NCI-H146 (cell line): ENCODE measurements at regions not wholly inside any gene's neighbourhood (a gene's known extent, or its start where the extent isn't known, plus 50 kb on each side); places are given as distances from the start of the nearest gene placed in this dataset.

Experiments
- DNase-seq: peaks from one replicate; lab custom pipeline; 2025; lab: John Stamatoyannopoulos, UW

GRCh38 chr5:54610197-54610944, 92.8 kb downstream of the SNX18 start:
- no peak for DNase-seq

GRCh38 chr5:54608423-54609085, 91.0 kb downstream of the SNX18 start:
- DNase-seq = no peak

- no peak for DNase-seq
These were observed 89.4 kb downstream of the SNX18 start for GRCh38 chr5:54607006-54607405.

- no peak for DNase-seq
These were observed 85.8 kb downstream of the SNX18 start for GRCh38 chr5:54603372-54603771.

- DNase-seq = no peak
These were observed 84.9 kb downstream of the SNX18 start for GRCh38 chr5:54602475-54602874.

- DNase-seq = no peak
These were observed 84.1 kb downstream of the SNX18 start for GRCh38 chr5:54601411-54602230.
